Lower lobe of right lung (tissue), 2 donors: ENCODE measurements at regions not wholly inside any gene's neighbourhood (a gene's known extent, or its start where the extent isn't known, plus 50 kb on each side); places are given as distances from the start of the nearest gene placed in this dataset.

Experiments
- ATAC-seq, 2 donors: fragments of 200-7000 bp; cut with Tn5 transposase; one replicate each; pipeline ENCODE4 v1.9.1; 2020 to 2022; ENCODE audit warnings: mild to moderate bottlenecking in 2 of 2, moderate library complexity in 2 of 2
- DNase-seq: peaks from one replicate; pipeline ENCODE4 v3.0.0-alpha.2; 2020
- H3K27ac ChIP-seq: fragments of 200-600 bp; one replicate; pipeline ENCODE4 v1.8.0; 2022
- H3K27me3 ChIP-seq: fragments of 200-600 bp; one replicate; pipeline ENCODE4 v1.8.0; 2022; ENCODE audit warnings: low read depth
- H3K36me3 ChIP-seq: fragments of 200-600 bp; one replicate; pipeline ENCODE4 v1.8.0; 2022; ENCODE audit warnings: mild to moderate bottlenecking
- H3K4me1 ChIP-seq: fragments of 200-600 bp; one replicate; pipeline ENCODE4 v1.8.0; 2022
- H3K4me3 ChIP-seq: fragments of 200-600 bp; one replicate; pipeline ENCODE4 v1.8.0; 2022; ENCODE audit warnings: mild to moderate bottlenecking
- H3K9me3 ChIP-seq: fragments of 200-600 bp; one replicate; pipeline ENCODE4 v1.8.0; 2022
- CTCF ChIP-seq: fragments of 200-600 bp; IDR thresholded peaks from one replicate; pipeline ENCODE4 v1.8.0; 2022; ENCODE audit warnings: antibody characterized with exemption, mild to moderate bottlenecking
- intact Hi-C: fragments of 100-400 bp; cut with DNase I; formaldehyde crosslinking; loops from one replicate; pipeline ENCODE4 v1.11.0; 2022
- donor health status: DM: no; HTN: yes; CAD: no; lungs with severe emphysema.

- no peak overlapping the region for H3K27ac ChIP-seq
- no peaks in the 10 kb centered on the region for H3K9me3 ChIP-seq
- H3K4me3 ChIP-seq = no peak overlapping the region
- no peaks in the 10 kb centered on the region for H3K36me3 ChIP-seq
- no peak for DNase-seq
- no peak for TF ChIP-seq CTCF
- H3K27me3 ChIP-seq = no peaks in the 10 kb centered on the region
- peaks cover 31% of the 10 kb centered on the region for H3K4me1 ChIP-seq
- intact Hi-C loops = no loop called here
- ATAC-seq = no peak
Observed at GRCh38 chr14:58755031-58755925, 117.5 kb downstream of the DACT1 start.

GRCh38 chr14:58760121-58760520, 122.4 kb downstream of the DACT1 start:
- no peak for TF ChIP-seq CTCF
- Histone ChIP-seq H3K9me3 (no peaks in the 10 kb centered on the region), H3K36me3 (no peaks in the 10 kb centered on the region), H3K4me3 (no peak overlapping the region), H3K27ac (no peak overlapping the region), H3K27me3 (no peaks in the 10 kb centered on the region), H3K4me1 (no peaks in the 10 kb centered on the region)
- DNase-seq = no peak
- ATAC-seq = no peak
- intact Hi-C loops = no loop called here

DNA sequence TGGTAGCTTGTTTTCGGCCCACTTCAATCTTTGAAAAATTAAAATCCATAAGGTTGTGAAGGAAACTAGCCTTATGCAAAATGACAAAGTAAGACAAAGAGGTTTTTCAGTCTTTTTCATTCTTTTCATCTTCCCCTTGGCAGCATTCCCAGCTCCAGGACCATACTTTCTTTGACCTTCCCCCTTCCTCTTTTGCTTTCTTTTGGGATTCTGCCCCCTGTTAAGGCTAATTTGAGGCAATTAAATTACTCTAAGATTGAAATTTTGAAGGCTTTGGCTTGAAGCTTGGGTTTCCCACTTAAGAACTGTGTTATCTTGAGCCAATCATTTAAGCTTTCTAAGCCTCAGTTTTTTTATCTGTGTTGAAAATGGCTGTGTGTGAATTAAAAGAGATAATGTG, 124.9 kb downstream of the DACT1 start:
- no peak overlapping the region for H3K27ac ChIP-seq
- DNase-seq (no peak), ATAC-seq (no peak)
- H3K36me3 ChIP-seq = no peaks in the 10 kb centered on the region
- no peak for TF ChIP-seq CTCF
- intact Hi-C loops = no loop called here
- no peak overlapping the region for H3K4me3 ChIP-seq
- no peaks in the 10 kb centered on the region for H3K9me3 ChIP-seq
- no peaks in the 10 kb centered on the region for H3K27me3 ChIP-seq
- no peaks in the 10 kb centered on the region for H3K4me1 ChIP-seq

DNA sequence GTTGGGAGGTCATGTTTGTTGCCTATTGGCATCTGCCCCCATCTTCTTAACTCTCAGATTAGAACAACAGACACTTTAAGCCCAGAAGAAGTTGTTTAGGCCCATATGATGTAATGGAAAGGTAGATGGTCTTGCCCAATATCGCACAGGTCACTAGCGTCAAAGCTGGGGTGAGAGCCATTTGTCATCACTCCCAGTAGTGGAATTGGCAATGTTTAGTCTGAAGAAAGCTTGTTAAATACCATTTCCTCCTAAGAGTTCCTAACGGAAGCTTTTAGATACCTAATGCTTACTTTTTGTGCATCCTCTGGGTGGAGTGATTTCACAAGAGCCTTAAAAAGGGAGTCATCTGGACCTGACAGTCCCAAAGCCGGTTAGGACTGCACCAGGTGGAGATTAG, 125.4 kb downstream of the DACT1 start:
- intact Hi-C loops = no loop called here
- no peaks in the 10 kb centered on the region for H3K27me3 ChIP-seq
- no peaks in the 10 kb centered on the region for H3K4me1 ChIP-seq
- peak; percentile 34 to 56 for ATAC-seq
- H3K9me3 ChIP-seq = no peaks in the 10 kb centered on the region
- DNase-seq = no peak
- H3K27ac ChIP-seq = no peak overlapping the region
- H3K4me3 ChIP-seq = no peak overlapping the region
- no peaks in the 10 kb centered on the region for H3K36me3 ChIP-seq
- no peak for TF ChIP-seq CTCF

DNA sequence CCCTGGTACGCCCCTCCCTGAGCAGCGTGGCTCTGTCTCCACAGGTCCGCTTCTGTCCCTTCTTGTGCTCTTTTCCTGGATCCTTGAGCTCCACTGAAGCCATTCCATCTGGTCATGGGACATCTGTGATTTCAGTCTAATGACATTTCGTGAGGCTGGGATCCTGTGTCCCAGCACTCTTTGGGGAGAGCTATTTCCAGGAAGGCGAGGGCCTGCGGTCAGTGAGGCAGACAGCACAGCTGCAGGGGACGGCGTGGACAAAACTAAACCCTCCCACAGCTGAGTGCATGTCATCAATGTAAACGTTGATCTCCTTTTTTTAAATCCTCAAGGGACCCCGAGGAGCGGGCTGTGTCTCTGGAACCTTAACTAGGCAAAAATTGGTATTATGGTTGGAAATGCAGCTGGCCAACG, 127.7 kb downstream of the DACT1 start:
- ATAC-seq = no peak
- no peak overlapping the region for H3K27ac ChIP-seq
- H3K4me1 ChIP-seq = no peaks in the 10 kb centered on the region
- no peaks in the 10 kb centered on the region for H3K36me3 ChIP-seq
- intact Hi-C loops = no loop called here
- H3K27me3 ChIP-seq = no peaks in the 10 kb centered on the region
- H3K9me3 ChIP-seq = no peaks in the 10 kb centered on the region
- TF ChIP-seq CTCF = no peak
- H3K4me3 ChIP-seq = no peak overlapping the region
- no peak for DNase-seq
